Activated CD8-positive, alpha-beta memory T cell treated with anti-CD3 and anti-CD28 coated beads, Interleukin-2, amount 10 ng/mL, durations not matched to agents 7 days and 5 days (primary cell): ENCODE measurements at regions not wholly inside any gene's neighbourhood (a gene's known extent, or its start where the extent isn't known, plus 50 kb on each side); places are given as distances from the start of the nearest gene placed in this dataset.

Experiments
- ATAC-seq: fragments of 150-1000 bp; cut with Tn5 transposase; one replicate; pipeline ENCODE4 v1.10.0; 2021; ENCODE audit warnings: moderate library complexity
- CTCF ChIA-PET: fragments of 350-600 bp; sonication (Branson Sonifier 250); formaldehyde crosslinking; loops from one replicate; lab custom pipeline; 2021; ENCODE audit warnings: antibody characterized with exemption; lab: Charles Lee
- DNase-seq: peaks from one replicate; pipeline ENCODE4 v3.0.0-alpha.2; 2020
- H3K27ac Mint-ChIP-seq: one replicate; pipeline ENCODE4 v1.8.0; 2021; ENCODE audit warnings: mild to moderate bottlenecking, mixed read lengths
- H3K27me3 Mint-ChIP-seq: one replicate; pipeline ENCODE4 v1.8.0; 2021; ENCODE audit warnings: mixed read lengths
- H3K36me3 Mint-ChIP-seq: one replicate; pipeline ENCODE4 v1.8.0; 2021; ENCODE audit warnings: mild to moderate bottlenecking, mixed read lengths
- H3K4me1 Mint-ChIP-seq: one replicate; pipeline ENCODE4 v1.8.0; 2021; ENCODE audit warnings: mixed read lengths
- H3K4me3 Mint-ChIP-seq: one replicate; pipeline ENCODE4 v1.8.0; 2021; ENCODE audit warnings: mild to moderate bottlenecking, moderate library complexity, mixed read lengths
- H3K9me3 Mint-ChIP-seq: one replicate; pipeline ENCODE4 v1.8.0; 2022; ENCODE audit warnings: low read depth, mixed read lengths

DNA sequence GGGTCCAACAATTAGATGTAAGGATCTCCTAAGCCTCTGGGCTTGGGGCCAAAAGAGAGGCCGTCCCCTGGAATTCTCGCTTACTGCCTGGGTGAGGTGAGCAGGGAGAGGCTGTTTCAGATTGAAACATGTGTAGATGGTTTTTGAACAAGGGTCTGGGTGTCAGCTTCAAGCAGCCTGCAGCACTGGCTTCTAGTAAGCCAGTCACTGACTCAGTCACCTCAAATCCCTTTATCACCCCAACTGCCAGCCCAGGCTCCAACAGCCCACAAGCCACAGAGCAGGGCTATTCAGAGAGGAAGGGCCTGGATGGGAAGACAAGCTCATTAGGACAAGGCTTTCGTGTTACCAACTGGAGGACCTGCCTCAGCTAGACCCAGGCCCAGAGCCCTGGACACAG is 180.2 kb downstream of the CCT6B start:
- DNase-seq, result no peak
- Mint-ChIP-seq H3K4me3 (no peak overlapping the region), H3K9me3 (no peaks in the 10 kb centered on the region), H3K4me1 (no peaks in the 10 kb centered on the region), H3K27me3 (peaks cover 5% of the 10 kb centered on the region), H3K36me3 (no peaks in the 10 kb centered on the region), H3K27ac (no peak overlapping the region)
- CTCF ChIA-PET, result no interaction called here
- no peak for ATAC-seq

- CTCF ChIA-PET, result no interaction called here
- H3K9me3 Mint-ChIP-seq, result no peaks in the 10 kb centered on the region
- H3K4me3 Mint-ChIP-seq, result no peak overlapping the region
- peaks cover 5% of the 10 kb centered on the region for H3K27me3 Mint-ChIP-seq
- no peaks in the 10 kb centered on the region for H3K36me3 Mint-ChIP-seq
- no peaks in the 10 kb centered on the region for H3K4me1 Mint-ChIP-seq
- no peak overlapping the region for H3K27ac Mint-ChIP-seq
- no peak for DNase-seq
- no peak for ATAC-seq
Measured at GRCh38 chr17:34780438-34780837, 180.8 kb downstream of the CCT6B start.

GRCh38 chr17:34776456-34777443 is 184.5 kb downstream of the CCT6B start:
- CTCF ChIA-PET, result no interaction called here
- no peaks in the 10 kb centered on the region for H3K9me3 Mint-ChIP-seq
- DNase-seq, result no peak
- ATAC-seq, result no peak
- no peaks in the 10 kb centered on the region for H3K36me3 Mint-ChIP-seq
- H3K27ac Mint-ChIP-seq, result no peak overlapping the region
- peaks cover 13% of the 10 kb centered on the region for H3K27me3 Mint-ChIP-seq
- no peaks in the 10 kb centered on the region for H3K4me1 Mint-ChIP-seq
- no peak overlapping the region for H3K4me3 Mint-ChIP-seq

DNA sequence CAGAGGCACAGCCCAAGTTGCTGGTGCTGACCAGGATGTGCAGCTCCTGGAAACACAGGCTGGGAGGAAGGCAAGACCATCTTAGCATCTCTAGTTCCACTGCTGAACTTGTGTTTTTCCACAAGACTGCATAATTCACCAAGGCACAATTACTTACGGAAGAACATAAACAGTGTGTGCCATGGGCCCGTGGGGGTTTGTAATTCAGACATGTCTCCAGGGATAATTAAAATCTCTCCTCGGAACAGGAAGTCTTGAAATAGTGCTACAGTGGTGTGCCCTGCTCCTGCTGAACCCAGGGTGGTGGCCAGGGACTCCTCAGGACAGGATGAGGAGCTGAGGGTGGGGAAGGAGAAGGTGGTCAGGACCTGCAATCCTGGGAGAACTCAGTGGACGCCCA is 188.2 kb downstream of the CCT6B start:
- Mint-ChIP-seq H3K9me3 (no peaks in the 10 kb centered on the region), H3K4me3 (no peak overlapping the region), H3K27ac (no peak overlapping the region), H3K4me1 (no peaks in the 10 kb centered on the region), H3K36me3 (no peaks in the 10 kb centered on the region), H3K27me3 (peaks cover 17% of the 10 kb centered on the region)
- no peak for ATAC-seq
- CTCF ChIA-PET, result no interaction called here
- no peak for DNase-seq

DNA sequence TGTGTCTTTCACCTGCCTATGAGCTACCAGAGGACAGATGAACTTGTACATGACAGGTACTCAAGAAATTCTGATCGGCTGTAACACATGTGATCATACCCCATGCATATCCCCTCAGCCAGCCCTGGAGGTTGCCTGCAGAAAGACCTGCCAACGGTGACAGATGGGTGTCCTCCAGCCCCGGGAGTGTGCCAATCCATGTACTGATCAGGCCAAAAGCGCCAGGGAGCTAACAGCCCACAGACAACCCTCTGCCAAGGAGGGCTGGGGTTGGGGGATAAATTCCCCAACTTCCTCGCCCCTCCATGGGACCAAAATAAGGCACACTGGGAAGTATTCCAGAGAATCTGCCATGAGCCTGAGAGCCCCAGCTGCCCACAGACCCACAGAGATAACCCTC is 189.4 kb downstream of the CCT6B start:
- Mint-ChIP-seq H3K4me3 (no peak overlapping the region), H3K36me3 (no peaks in the 10 kb centered on the region), H3K9me3 (no peaks in the 10 kb centered on the region), H3K27me3 (peaks cover 12% of the 10 kb centered on the region), H3K4me1 (no peaks in the 10 kb centered on the region), H3K27ac (no peak overlapping the region)
- DNase-seq (no peak), ATAC-seq (no peak)
- CTCF ChIA-PET, result no interaction called here

DNA sequence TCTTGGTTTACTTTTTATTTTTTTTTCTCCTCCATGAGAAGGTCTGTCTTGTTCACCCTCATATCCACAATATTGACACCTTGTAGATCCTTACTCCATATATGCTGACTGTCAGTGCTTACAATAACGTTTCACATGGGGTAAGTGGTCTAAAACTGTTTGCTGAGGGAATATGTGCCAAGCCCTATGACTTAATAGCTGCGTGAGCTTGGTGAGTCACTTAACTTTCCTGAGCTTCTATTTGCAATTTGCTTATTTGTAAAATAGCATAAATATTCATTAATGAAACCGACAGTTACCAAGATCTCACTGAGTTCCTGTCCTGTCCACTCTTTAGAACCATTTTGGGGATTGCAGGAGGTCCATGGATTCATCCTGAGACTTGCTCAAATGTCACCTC is 190.7 kb downstream of the CCT6B start:
- H3K9me3 Mint-ChIP-seq, result no peaks in the 10 kb centered on the region
- no peak for DNase-seq
- ATAC-seq, result no peak
- H3K4me1 Mint-ChIP-seq, result no peaks in the 10 kb centered on the region
- H3K27ac Mint-ChIP-seq, result no peak overlapping the region
- CTCF ChIA-PET, result no interaction called here
- H3K36me3 Mint-ChIP-seq, result no peaks in the 10 kb centered on the region
- H3K27me3 Mint-ChIP-seq, result peaks cover 16% of the 10 kb centered on the region
- no peak overlapping the region for H3K4me3 Mint-ChIP-seq

GRCh38 chr17:34769899-34770298 is 190.5 kb downstream of the TMEM132E start:
- no peak for ATAC-seq
- no peak overlapping the region for H3K4me3 Mint-ChIP-seq
- CTCF ChIA-PET, result no interaction called here
- H3K4me1 Mint-ChIP-seq, result no peaks in the 10 kb centered on the region
- H3K27ac Mint-ChIP-seq, result no peak overlapping the region
- peaks cover 18% of the 10 kb centered on the region for H3K27me3 Mint-ChIP-seq
- no peaks in the 10 kb centered on the region for H3K9me3 Mint-ChIP-seq
- no peak for DNase-seq
- H3K36me3 Mint-ChIP-seq, result no peaks in the 10 kb centered on the region

- no peaks in the 10 kb centered on the region for H3K36me3 Mint-ChIP-seq
Measured at GRCh38 chr17:34769049-34769448, 189.7 kb downstream of the TMEM132E start.

DNA sequence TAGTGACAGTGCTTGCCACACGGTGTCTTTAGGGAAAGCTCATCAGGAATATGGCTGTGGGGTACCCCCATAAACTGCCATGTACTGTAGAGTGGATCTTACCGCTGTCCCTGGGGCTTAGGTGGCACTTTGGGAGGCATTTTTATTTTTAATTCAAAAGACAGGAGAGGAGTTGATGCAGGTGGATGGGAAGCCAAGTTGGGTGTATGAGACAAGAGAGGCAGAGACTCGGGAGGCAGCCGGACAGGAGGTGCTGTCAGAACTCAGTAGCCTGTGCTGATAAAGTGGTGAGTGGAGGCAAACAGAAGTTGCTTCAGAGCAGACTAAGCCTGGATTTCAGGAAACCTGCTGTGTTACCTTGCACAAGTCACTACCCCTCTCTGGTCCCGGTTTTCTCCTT is 185.9 kb downstream of the TMEM132E start:
- CTCF ChIA-PET, result no interaction called here
- ATAC-seq (no peak), DNase-seq (no peak)
- Mint-ChIP-seq H3K27ac (no peak overlapping the region), H3K27me3 (peaks cover 17% of the 10 kb centered on the region), H3K4me1 (no peaks in the 10 kb centered on the region), H3K36me3 (no peaks in the 10 kb centered on the region), H3K9me3 (no peaks in the 10 kb centered on the region), H3K4me3 (no peak overlapping the region)

More at GRCh38 chr17:34769049-34769448, 189.7 kb downstream of the TMEM132E start:
- ATAC-seq (no peak), DNase-seq (no peak)
- H3K27me3 Mint-ChIP-seq, result peaks cover 16% of the 10 kb centered on the region
- no peaks in the 10 kb centered on the region for H3K4me1 Mint-ChIP-seq
- H3K9me3 Mint-ChIP-seq, result no peaks in the 10 kb centered on the region
- CTCF ChIA-PET, result no interaction called here
- no peak overlapping the region for H3K27ac Mint-ChIP-seq
- H3K4me3 Mint-ChIP-seq, result no peak overlapping the region

DNA sequence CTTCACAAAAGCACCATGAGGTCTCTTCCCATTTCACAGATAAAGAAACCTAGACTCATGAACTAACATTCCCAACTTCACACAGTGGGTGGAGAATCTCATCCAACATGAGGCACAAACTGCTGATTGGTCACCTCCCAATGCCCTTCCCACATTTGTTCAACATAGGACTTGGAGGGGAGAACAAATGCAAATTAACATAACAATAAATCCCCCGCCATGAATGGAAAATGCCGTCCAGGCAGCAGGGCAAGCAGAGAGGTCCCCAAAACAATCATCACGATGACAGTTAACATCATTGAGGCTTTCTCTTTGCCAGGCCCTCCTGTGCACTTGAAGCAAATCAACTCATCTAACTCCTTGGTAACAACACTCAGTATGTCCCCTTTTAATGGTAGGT is 185.3 kb downstream of the TMEM132E start:
- ATAC-seq, result no peak

DNA sequence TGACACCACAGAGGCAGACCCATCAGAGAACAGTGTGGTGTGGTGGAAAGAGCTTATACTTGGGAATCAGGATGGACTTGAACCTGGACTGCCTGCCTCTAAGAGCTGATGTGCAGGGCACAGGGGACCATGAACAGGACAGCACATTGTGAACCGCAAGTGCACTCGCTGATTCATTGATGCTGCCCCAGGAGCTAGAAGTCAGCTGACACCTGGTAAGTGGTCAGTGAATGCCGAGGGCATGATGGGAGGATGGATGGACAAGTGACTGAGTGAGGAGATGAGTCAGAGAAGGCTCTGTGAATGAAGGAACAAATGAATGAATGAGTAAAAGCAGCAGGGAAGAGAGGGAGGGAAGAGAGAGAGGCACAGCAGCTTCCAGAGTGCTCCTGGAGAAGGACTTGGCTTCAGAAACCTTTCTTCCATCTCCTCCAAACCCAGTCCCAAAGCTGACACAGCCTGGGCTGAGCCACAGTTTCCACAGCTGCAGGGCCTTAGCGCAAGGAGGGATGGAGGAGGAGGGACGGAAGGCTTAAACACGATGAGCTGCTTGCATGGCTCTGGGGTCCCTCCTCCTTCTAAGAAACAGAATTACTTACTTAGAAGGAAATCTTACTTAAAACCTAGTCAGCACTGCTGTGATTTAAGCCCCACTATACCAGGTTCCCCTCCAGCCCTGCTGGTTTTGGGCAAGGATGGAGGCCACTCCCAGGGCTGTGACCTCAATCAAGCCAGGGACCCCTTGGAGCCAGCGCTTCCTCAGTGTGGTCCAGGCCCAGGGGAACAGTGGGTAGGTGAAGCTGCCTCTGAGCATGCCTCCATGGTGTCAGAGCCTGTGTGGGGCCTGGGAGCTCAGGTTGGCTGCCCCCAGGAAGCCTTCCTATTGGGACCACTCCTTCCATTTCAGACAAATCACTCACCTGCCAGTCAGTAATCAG is 184.6 kb downstream of the TMEM132E start:
- no peak for ATAC-seq
- no peak for DNase-seq
- no peak overlapping the region for H3K4me3 Mint-ChIP-seq
- no peaks in the 10 kb centered on the region for H3K4me1 Mint-ChIP-seq
- CTCF ChIA-PET, result no interaction called here
- H3K27me3 Mint-ChIP-seq, result peaks cover 15% of the 10 kb centered on the region
- no peaks in the 10 kb centered on the region for H3K9me3 Mint-ChIP-seq
- H3K36me3 Mint-ChIP-seq, result no peaks in the 10 kb centered on the region
- H3K27ac Mint-ChIP-seq, result no peak overlapping the region

More for the DNA sequence above, 185.3 kb downstream of the TMEM132E start:
- H3K4me3 Mint-ChIP-seq, result no peak overlapping the region
- CTCF ChIA-PET, result no interaction called here
- H3K9me3 Mint-ChIP-seq, result no peaks in the 10 kb centered on the region
- peaks cover 15% of the 10 kb centered on the region for H3K27me3 Mint-ChIP-seq
- no peaks in the 10 kb centered on the region for H3K4me1 Mint-ChIP-seq
- DNase-seq, result no peak
- H3K27ac Mint-ChIP-seq, result no peak overlapping the region
- H3K36me3 Mint-ChIP-seq, result no peaks in the 10 kb centered on the region

DNA sequence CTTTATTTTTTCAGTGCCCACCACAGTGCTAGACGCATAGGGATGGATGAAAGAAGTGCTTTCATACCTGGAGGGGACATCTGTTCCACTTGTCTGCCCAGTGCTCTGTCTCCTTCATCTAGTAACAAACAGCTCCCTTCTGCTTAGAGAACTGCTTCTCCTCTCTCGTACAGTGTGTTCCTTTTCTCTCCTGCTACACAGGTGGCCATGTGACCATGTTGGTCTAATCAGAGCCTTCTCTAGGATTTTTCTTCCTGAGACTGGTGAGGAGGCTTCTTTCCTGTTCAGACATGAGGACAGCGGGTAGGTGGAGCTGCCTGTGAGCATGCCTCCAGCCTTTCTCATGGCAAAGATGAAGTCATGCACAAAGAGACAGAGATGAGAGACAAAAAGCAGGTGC is 182.7 kb downstream of the TMEM132E start:
- Mint-ChIP-seq H3K36me3 (no peaks in the 10 kb centered on the region), H3K9me3 (no peaks in the 10 kb centered on the region), H3K4me1 (no peaks in the 10 kb centered on the region), H3K27ac (no peak overlapping the region), H3K4me3 (no peak overlapping the region), H3K27me3 (peaks cover 17% of the 10 kb centered on the region)
- ATAC-seq (no peak), DNase-seq (no peak)
- CTCF ChIA-PET, result no interaction called here

DNA sequence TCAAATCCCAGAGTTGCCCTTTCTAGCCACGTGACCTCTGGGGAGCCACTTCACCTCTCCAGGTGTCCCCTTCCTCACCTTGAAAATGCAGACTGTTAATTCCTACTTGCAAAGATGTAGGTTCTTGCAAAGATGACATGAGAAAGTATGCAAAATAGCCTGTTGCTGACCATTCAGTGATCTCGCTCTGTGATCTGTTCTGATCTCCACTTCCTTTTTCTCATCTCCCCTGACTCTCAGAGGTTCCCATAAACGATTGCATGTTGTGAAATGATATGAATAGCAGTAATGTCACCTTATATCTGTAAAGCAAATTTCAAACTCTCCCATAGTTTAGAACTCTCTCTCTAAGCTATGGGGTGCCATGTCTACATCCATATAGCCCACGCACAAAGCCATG is 182.3 kb downstream of the TMEM132E start:
- DNase-seq (no peak), ATAC-seq (no peak)
- no peaks in the 10 kb centered on the region for H3K36me3 Mint-ChIP-seq
- H3K4me3 Mint-ChIP-seq, result no peak overlapping the region
- no peaks in the 10 kb centered on the region for H3K4me1 Mint-ChIP-seq
- CTCF ChIA-PET, result no interaction called here
- no peaks in the 10 kb centered on the region for H3K9me3 Mint-ChIP-seq
- H3K27ac Mint-ChIP-seq, result no peak overlapping the region
- peaks cover 17% of the 10 kb centered on the region for H3K27me3 Mint-ChIP-seq
